HG02938 (cell line): ENCODE measurements at regions not wholly inside any gene's neighbourhood (a gene's known extent, or its start where the extent isn't known, plus 50 kb on each side); places are given as distances from the start of the nearest gene placed in this dataset.

Experiments used
- ATAC-seq: cut with Tn5 transposase; IDR thresholded peaks from one replicate; pipeline ENCODE4 v1.9.1; 2021; ENCODE audit warnings: mild to moderate bottlenecking, moderate library complexity; ENCODE audit not compliant: unreplicated experiment

DNA sequence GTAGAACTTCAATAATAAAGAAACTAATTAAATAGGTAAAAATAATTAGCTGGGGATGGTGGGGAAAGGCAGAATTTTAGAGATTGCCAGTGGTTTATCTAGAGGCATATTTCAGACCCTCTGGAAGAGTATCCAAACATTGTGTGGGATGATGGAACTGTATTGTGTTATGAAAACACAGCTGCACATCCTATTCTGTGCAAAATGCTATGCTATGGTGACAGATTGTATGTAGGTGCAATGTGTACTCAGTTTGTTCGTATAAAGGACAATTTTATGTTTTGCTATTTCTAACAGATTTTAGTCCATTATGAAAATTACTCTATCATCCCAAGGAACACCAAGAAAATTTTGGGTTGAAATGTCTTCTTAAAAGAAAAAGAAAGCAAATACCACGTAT, 1054.7 kb downstream of the PDHA2 start:
- ATAC-seq: no peak

DNA sequence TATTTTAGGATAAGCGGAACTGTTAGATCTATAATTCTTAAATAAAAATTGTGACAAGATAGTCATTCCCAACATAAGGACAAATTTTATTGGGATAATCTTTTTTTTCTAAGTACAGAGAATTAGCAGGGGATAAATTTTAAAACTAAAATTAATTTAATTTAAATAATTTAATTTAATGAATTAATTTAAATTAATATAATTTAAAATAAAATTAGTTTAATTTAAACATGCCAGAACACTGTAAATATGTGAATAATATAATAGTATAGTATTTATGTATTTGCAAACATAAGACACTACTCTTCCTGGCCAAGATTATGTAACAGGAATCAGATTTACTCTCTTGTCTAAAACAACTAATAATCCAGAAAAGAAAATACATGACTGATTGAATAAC, 1055.9 kb downstream of the PDHA2 start:
- ATAC-seq: no peak

DNA sequence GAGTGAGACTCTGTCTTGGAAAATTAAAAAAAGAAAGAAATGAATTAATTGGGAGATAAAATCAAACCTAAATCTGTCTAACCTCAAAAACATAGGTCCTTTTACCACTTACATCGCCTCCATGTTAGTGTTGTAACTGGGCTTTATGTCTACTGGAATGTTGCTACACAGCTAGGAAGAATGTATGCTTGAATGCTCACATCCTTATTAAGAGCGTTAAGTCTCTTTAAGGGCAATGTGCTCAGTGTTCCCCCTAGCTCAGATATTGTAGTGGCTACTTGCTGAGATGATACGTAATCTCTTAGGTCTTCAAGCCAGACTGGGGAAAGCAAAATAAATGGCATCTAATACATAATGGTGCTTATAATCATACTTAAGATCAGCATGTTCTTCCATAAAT, 1072.8 kb downstream of the PDHA2 start:
- no peak for ATAC-seq

DNA sequence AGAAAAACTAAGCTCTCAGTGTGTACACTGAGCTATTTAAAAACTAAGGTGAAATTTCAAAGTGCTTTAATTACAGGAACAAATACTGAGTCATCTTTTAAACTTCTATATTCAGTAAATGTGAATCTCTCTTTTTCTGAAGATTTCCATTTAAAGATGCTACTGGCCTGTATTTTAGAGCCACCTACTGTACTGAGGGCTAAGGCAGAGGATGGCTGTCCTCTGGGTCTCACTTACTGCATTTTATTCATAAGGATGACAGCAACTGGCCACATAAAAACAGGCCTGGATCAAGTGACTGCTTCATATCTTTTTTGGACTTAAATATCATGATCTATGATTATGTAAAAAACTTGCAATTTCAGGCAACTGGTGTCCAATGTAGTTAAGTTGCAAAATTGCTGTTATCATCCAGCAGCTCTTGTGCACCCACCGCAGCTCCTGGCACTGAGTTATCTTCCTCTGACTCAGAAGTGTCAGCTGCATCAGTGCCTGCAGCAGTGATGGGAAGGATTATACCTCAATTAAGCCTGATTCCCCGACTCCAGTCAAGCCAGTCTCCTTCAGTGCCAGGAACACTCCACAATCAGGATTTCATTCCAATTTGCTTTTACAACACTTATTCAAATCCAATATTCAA, 1073.7 kb downstream of the PDHA2 start:
- ATAC-seq: no peak

DNA sequence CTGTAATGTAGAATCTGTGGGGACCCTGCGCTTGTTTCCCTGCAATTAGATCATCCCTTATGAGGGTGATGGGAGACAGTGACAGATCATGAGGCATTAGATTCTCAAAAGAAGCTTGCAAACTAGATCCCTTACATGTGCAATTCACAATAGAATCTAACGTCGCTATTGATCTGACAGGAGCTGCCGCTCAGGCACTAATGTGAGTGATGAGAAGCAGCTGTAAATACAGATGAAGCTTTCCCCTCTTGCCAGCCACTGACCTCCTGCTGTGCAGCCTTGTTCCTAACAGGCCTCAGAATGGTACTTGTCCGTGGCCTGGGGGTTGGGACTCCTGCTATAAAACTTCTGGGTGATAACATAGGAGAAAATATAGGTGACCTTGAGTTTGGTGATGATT, 1076.8 kb downstream of the PDHA2 start:
- no peak for ATAC-seq

DNA sequence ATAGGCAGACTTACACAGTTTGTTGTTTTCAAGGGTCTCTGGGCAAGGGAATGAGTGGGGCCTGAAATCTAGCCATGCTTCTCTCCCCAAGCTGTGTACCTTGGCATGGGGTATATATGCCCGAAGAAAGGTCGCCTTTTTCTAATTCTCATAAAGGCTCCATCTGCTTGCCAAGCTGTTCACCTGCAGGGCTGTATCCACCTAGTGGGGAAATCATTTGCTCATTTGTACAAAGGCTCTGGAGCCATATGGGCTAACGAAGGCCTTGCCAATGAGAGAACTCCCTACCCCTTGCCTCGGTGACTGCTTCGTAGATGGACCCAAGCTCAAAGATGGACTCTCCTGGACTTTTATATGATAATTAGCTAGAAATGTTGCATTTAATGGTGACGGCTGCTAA, 1097.0 kb downstream of the PDHA2 start:
- no peak for ATAC-seq

DNA sequence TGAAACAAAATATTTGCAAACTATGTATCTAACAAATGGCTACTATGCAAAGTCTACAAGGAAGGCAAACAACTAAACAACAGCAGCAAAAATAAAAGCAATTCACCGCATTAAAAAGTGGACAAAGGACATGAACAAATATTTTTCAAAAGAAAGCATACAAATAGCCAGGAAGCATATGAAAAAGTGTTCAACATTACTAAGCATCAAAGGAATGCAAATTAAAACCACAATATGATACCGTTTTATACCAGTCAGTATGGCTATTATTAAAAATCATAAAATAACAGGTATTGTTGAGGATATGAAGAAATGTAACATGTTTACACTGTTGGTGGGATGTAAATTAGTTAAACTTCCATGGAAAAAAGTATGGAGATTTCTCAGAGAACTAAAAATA, 1106.7 kb downstream of the PDHA2 start:
- no peak for ATAC-seq

DNA sequence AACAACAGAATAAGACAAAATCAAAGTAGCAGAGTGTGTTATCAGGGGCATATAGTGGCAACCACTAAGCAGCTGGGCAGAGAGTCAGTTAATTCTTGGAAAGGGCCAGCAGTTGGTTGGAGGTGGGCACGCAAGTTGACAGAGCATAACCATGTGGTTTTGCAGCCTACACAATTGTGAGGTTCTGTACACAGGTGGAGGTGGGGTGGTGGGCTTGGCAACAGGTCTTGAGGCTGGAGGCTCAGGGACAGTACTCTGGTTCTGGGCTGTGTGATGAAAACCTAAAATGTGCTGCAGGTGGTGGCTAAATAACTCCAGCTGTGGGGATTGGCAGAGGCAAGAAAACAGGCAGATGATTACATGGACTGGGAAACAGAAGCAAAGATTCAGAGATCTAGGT, 1112.7 kb downstream of the PDHA2 start:
- no peak for ATAC-seq

DNA sequence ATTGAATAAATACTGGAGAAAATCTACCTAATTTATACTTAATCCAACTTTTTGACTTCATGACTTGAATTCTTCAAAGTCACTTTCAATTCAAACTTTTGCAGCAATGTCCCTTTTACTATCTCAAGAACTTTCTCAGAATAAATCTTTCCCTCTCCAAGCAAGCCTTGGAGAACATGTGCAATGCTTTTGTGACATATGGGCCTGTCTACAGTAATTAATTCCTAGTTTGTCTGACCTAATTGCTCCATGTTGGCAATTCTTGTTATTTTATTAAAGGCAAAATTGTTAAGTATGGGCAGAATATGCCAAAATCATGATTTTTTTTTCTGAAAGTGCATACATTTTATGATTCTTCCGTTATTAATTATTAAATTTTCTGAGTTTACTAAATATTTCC, 1115.3 kb downstream of the PDHA2 start:
- ATAC-seq: no peak

DNA sequence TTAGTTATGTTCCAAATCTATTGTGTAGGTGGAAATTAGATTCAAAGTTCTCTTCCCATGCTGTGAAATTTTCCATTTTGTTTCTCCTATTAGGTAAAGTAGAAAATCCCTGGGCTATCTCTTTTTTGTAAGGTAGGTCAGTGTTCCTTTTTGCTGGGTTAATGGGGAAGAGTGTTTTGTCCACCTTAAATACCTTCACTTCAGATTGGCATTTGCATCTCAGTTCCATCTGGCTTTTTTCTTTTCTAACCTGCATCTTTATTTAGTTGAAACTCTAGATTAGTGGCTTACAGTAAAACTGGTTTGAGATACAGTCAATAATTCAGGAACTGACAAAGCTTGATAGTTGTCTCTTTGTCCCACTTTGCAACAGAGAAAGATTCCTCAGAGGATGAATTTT, 1115.8 kb downstream of the PDHA2 start:
- ATAC-seq: no peak

DNA sequence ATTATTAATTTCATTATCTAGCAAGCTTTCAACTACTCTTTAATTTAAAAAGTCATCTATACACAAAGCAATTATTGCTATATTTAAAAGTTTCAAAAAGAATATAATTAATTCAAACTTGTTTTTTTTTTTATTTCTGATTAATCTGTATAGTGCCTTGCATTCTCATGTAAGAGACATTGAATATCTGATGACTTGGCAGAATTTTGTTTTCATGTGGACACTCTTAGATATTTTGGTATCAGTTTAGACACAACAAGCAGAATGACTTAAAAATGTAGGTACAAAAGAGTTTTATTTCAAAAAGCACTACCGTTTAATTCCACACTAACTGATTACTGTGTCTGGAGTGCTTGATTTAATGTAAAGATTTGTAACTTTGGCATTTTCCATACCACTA, 1129.6 kb downstream of the PDHA2 start:
- ATAC-seq: no peak

DNA sequence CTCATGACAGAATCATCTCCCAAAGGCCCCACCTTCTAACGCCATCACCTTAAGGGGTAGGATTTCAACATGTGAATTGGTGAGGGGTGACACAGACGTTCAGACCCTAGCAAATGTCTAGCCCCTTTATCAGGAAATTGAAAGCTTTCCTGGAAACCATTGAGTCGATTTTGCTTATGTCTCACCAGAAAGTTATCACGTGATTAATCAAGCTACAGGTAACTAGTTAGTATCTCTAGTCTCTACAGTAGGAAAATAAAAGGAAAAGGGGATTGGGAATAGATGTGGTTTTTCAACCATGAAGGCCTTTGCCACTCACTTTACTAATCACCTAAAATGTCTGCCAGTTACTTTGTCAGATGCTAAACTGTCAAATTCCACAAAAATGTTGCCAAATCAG, 1133.0 kb downstream of the PDHA2 start:
- ATAC-seq: no peak

DNA sequence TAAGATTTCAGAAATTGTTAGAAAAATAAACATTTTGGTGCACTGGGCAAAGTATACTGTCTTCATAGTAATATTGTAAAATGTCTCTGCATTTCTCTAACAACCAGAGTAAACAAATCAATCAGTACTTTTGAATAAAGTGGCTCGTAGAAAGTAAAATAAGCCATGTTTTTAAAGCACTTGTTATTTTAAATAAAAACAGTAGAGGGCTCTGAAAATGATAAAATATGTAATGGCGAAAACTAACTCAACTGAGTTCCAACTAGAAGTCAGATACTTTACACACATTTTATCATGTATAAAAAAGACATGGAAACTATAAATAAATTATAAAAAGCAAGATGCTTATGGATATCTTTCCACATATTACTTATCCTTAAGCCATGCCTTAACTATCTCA, 1134.4 kb downstream of the PDHA2 start:
- ATAC-seq: no peak

DNA sequence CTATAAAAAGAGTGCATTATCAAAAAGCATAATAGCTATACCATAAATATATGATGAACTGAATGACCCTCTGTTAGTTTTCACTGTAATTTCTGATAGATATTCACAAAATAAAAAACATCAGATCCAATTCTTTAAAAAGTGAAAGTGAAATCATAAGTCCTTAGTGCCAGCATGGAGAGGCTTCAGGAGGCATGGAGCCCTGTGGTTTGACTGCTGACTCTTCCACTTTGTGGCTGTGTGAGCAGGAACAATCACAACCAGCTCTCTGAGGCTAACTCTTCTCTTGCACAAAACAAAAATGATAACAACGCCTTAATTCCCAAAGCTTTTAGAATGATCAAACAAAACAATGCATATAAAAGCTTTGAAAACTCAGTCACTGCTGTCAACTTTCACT, 1143.9 kb downstream of the PDHA2 start:
- ATAC-seq: no peak

DNA sequence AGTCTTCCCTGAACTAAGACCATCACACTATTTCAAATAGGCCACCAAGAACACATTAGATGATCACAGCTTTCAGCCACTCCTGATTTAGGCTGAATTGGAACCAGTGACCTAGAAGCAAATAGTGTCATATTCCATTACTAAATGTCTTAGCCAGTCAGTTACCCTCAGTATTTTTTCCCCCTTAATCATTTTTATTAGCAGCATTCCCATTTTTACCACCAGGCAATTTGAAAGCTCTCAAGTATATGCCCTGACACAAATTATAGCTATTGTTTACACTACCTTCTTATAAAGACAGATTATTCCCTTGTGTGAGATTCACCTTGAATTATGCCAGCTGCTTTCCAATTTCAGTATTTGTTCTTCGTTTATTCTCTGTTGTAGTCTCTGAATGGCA, 1146.9 kb downstream of the PDHA2 start:
- ATAC-seq: no peak

DNA sequence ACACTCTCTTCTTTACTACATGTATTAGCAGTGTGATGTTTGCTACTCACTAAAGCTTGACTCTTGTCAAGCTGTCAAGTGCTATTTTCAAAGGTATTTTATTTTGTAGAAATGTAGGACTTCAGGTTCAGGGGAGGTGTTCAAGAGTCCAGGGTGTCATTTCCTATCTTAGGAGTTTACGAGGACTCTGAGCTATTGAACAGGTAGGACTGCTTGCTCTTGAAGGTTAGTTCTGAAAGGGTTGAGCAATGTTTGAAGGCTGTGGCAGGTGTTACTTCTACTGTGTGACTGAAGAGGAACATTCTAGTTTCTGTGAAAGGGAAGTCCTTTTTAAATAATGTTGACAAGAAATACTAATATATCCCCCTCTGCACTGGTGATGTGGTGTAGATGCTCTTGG, 1151.2 kb downstream of the PDHA2 start:
- ATAC-seq: no peak

DNA sequence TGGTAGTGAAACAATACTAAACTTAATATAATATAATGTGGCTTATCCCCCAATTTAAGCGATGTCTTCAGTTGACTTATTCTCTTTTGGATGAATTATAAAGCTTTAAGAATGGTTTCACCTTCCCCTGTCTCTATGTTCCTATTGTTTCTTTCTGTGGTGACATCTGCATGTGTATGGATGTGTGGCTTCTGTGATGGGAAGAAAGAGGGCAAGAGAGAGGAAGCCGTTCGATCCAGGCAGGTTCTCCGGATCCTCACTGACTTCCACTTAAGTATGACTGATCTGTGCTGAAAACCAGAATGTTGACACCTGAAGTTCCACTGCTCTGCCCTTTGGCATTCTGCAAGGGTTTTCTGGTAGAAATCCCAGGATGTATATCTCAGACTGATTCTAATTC, 1150.8 kb downstream of the STPG2 start:
- ATAC-seq: no peak

DNA sequence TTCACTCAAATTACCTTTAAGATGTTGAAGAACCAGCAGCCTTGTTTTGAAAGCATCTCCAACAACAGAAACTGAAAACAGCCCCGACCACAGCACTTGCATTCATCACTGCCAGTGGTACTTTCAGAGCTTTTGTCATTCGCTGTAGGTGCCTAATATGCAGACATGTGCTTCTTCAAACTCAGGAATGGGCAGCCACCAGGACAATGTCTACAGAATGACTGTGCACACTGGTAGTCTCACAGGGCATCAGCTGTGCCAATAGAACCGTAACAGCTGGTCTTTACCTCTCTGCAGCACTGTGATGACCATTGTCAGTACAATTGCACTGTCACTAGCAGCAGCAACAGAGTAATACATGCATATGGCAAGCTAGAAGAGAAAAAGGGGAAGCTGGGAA, 1149.7 kb downstream of the STPG2 start:
- no peak for ATAC-seq

DNA sequence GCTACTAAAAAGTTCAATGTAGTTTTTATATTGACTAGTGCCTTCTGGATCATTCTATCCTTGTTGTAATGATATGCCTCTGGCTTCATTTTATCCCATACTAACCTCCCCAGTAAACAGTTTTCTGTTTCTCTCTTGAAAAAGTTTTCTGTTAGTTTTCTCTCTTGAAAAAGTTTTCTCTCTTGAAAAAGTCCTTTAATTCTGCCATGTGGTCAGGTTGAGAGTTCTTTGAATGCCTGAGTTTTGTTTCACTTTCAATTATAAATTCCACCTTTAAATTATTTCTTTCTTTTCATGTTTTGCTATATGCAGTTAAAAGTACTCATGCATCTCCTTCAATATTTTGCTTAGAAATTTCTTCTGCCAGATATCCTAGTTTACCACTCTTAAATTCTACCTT, 1139.6 kb downstream of the STPG2 start:
- ATAC-seq: no peak

DNA sequence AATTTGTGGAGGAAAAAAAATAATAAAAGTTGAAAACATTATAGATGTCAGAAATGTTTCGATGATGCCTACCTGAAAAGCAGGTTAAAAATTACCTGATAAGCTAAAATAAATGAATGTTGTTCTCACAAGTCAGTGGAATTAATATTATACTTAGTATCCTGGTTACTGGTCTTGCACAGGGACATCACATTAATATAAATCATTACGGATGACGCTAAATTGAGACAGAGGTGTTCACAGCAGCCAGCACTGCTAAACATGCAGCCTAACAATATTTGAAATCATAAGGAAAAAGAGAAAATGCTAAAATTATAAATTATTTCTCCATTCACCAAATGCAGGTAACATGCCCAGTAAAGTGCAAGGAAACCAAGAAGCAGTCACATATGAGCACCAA, 1130.0 kb downstream of the STPG2 start:
- ATAC-seq: no peak

DNA sequence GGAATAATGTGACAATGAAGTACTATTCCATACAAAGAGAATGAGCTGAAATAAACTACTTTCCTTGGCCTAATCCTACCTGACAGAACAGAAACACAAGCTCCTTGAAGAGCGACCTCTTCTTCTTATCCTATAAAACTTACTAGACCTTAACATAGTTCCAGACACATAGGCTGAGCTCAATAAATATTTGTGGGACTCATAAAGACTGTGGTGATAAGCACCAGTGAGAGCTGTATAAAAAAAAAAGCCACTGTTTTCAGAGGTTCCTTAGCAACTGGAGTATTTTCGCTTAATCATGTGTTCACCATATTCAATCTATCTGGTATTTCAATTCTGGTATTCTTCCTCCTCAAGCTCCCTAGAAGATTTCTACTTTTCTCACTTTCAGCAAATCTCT, 1129.6 kb downstream of the STPG2 start:
- ATAC-seq: no peak

DNA sequence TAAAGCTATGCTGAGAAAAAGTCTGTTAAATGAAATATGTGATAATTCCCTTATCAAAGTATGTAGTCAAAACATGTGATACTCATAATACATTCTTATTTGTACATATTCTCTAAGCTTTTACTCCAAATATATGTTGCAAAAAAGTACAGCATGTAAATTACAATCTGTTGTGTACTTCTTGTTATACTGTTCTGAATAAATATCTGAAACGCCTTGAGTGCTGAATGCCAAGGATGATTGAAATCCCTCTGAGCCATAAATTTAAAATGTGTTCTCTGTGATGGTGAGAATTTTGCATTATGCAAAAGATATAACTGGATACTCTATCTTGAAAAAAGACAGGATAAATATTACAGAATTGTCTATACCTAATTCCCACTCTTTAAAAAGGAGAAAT, 1128.0 kb downstream of the STPG2 start:
- no peak for ATAC-seq

DNA sequence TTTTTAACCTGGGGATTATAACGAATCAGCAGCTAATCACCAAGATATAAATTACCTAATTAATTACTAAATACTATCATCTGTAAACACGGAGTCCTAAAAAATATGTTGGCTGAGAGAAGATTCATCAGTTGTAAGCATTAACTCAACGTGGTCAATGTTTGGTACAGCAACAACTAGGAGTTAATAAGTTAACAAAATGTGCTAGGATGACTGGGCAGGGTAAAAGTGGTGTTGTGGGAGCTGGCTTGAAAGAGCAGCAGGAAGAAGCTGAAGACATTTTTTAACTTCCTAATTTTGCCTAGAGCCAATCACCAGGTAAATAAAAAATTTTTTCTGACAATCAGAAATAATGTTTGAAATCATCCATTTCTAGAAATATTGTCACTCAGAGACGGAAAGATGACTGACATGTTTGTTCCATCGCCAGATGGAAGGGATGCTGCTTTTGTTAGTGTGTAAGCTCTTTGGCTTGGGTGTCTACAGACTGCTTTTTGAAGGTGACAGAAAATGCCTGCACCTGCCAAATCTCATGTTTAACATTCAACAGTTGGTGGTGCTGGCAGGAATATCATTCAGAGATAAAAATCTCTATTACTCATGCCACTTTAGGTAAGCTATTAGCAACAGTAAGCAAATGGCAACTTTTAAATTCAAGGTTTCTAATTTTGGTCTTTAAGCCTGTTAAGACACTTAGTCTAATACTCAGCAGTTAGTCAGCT, 1126.9 kb downstream of the STPG2 start:
- no peak for ATAC-seq
